HG03139 (cell line): ENCODE measurements at regions not wholly inside any gene's neighbourhood (a gene's known extent, or its start where the extent isn't known, plus 50 kb on each side); places are given as distances from the start of the nearest gene placed in this dataset.

Experiments used
- ATAC-seq: cut with Tn5 transposase; IDR thresholded peaks from one replicate; pipeline ENCODE4 v1.9.1; 2021; ENCODE audit not compliant: unreplicated experiment

GRCh38 chr6:133748628-133749027, 140.3 kb upstream of the TCF21 start:
- ATAC-seq, result no peak

GRCh38 chr6:133749427-133749826, 139.5 kb upstream of the TCF21 start:
- ATAC-seq, result no peak

GRCh38 chr6:133752129-133752528, 136.8 kb upstream of the TCF21 start:
- no peak for ATAC-seq

- no peak for ATAC-seq
Measured at GRCh38 chr6:133753756-133754155, 135.2 kb upstream of the TCF21 start.

- ATAC-seq, result no peak
Measured at GRCh38 chr6:133754298-133754697, 134.6 kb upstream of the TCF21 start.

- no peak for ATAC-seq
Measured at GRCh38 chr6:133756078-133756695, 132.7 kb upstream of the TCF21 start.

GRCh38 chr6:133757335-133757734, 131.6 kb upstream of the TCF21 start:
- no peak for ATAC-seq

- ATAC-seq, result no peak
Measured at GRCh38 chr6:133758815-133759335, 130.0 kb upstream of the TCF21 start.

GRCh38 chr6:133759524-133759923, 129.4 kb upstream of the TCF21 start:
- ATAC-seq, result no peak

GRCh38 chr6:133761706-133762105, 127.2 kb upstream of the TCF21 start:
- ATAC-seq, result no peak

GRCh38 chr6:133764008-133764753, 124.7 kb upstream of the TCF21 start:
- no peak for ATAC-seq

- ATAC-seq, result no peak
Measured at GRCh38 chr6:133764754-133765208, 124.1 kb upstream of the TCF21 start.

- no peak for ATAC-seq
Measured at GRCh38 chr6:133767357-133767970, 121.4 kb upstream of the TCF21 start.

- no peak for ATAC-seq
Measured at GRCh38 chr6:133768656-133769295, 120.1 kb upstream of the TCF21 start.

- no peak for ATAC-seq
Measured at GRCh38 chr6:133769463-133769862, 119.5 kb upstream of the TCF21 start.

GRCh38 chr6:133772567-133772966, 116.3 kb upstream of the TCF21 start:
- ATAC-seq, result no peak

- no peak for ATAC-seq
Measured at GRCh38 chr6:133773776-133774175, 115.1 kb upstream of the TCF21 start.

- ATAC-seq, result no peak
Measured at GRCh38 chr6:133774356-133774755, 114.6 kb upstream of the TCF21 start.

GRCh38 chr6:133778414-133779130, 110.3 kb upstream of the TCF21 start:
- ATAC-seq, result no peak

GRCh38 chr6:133779916-133780695, 108.8 kb upstream of the TCF21 start:
- ATAC-seq, result no peak
